GM21529 (cell line): ENCODE measurements at regions not wholly inside any gene's neighbourhood (a gene's known extent, or its start where the extent isn't known, plus 50 kb on each side); places are given as distances from the start of the nearest gene placed in this dataset.
"Not testable (repeated sequence)": the region's sequence is repeated elsewhere in the genome, so short reads cannot be mapped to it uniquely, and the experiment has no call there.

Experiments
- ATAC-seq: cut with Tn5 transposase; IDR thresholded peaks from one replicate; pipeline ENCODE4 v1.9.1; 2021; ENCODE audit not compliant: unreplicated experiment

GRCh38 chr14:38045461-38045860, 162.2 kb upstream of the SSTR1 start:
- no peak for ATAC-seq

DNA sequence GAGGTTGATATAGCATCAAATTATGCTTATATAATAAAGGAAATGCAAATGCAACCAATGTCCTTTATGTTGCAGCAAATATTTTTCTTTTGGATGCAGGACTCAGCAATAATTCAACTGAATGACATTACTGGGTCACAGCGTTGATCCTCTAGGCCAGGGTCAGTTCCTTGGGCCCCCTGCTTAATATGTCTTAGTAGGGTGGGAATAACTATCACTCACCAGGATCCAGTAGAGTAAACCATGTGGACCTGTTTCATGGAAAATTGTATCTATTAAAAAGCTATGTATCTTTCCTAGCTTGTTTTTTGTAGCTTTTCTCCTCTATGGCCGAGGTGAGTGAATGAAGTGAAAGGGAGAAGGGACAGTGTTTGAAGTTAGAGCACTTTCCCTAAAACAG, 161.5 kb upstream of the SSTR1 start:
- no peak for ATAC-seq

GRCh38 chr14:38047195-38047902, 160.4 kb upstream of the SSTR1 start:
- no peak for ATAC-seq

DNA sequence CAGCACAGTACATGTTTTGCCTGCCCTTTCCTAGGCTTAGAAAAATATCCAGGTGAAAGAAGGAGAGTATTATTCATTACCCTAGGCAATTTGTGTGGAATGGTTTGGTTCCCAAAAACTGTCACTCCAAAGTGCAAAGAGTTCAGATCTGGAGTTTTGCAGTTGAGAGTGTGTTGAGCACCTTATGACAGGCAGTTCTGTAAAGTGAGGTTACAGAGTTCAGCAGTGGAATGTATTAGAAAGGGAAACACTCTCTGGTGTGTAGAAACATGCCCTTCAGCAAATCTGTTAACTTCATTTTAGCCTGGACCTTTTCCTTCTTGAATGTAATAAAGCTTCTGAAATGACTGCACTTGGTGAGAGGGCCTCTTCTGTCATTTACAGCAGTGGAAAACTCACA, 154.0 kb upstream of the SSTR1 start:
- no peak for ATAC-seq

- no peak for ATAC-seq
These were observed 151.4 kb upstream of the SSTR1 start for GRCh38 chr14:38056270-38056669.

DNA sequence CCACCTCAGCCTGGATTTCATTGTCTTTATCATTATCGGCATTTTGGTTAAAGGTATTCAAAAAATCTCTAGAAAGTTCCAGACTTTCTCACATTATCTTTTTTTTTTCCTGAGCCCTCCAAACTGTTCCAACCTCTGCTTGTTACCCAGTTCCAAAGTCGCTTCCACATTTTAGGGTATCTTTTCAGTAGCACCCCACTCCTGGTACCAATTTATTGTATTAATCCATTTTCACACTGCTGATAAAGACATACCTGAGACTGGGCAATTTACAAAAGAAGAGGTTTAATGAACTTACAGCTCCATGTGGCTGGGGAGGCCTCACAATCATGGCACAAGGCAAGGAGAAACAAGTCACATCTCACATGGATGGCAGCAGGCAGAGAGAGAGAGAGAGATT, 145.5 kb upstream of the SSTR1 start:
- ATAC-seq = not testable (repeated sequence)

DNA sequence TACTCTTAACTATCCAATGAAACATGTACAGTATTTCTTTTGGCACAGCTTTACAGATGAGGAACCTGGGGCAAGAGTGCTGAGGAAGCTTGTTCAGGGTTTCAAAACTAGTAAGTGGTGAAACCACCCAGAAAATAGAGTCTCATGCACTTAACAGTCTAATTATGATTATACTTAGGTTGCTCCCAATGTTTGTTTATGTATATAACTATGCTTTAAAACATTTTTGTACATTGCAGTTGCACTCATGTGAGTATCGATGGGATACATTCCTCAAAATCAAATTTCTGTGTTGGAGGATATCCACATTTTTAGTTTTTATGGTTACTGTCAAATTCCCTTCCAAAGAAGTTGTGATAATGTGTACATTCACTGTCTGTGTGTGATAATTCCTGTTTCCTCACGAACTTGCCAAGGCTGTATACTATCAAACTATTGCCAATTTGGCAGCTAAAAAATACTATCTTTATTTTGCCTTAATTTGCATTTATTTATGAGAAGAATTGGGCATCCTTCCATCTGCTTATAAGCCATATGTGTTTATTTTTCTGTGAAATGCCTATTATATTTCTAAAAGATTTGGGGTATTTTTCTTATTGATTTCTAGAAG, 143.9 kb upstream of the SSTR1 start:
- no peak for ATAC-seq

DNA sequence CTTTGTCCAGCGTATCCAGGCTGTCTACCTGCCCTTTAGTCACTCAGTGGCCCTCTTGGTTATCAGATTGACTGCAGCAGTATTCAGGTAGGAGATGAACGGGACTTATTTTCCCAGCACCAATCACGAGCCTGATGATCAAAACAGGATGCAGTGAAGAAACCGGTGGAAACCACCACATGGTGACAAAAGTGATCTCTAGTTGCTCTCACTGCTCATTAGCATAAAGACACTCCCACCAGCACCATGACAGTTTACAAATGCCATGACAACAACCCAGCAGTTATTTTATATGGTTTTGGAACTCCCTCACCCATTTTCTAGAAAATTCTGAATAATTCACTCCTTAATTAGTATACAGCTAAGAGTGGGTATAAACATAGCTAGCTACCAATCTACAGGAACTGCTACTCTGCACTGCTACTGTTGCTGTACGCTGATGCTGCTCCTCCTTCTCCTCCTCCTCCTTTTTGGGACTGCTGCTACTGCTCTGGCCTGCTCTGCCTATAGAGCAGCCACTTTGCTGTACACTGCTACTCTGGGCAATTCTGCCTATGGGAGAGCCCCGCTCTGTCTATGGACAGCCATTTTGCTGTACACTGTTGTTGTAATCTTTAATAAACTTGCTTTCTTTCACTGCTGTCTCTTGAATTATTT, 142.5 kb upstream of the SSTR1 start:
- no peak for ATAC-seq

- ATAC-seq = no peak
These were observed 137.6 kb upstream of the SSTR1 start for GRCh38 chr14:38070061-38070588.

DNA sequence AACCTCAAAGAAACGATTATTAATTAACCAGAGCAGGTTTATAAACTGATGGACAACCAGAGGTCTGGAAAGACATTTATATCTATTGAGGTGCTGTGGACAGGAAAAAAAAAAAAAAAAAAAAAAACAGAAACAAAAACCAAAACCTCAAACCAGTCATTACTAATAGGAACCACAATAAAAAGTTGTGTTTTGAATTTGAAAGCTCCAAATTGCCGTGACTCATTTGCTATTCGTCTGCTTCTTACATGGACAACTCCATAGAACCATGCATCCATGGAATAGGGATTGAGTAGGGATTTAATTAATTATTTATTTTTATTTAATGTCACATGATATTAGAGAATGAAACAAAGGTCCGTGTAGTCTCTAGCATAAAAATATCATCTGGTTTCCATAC, 134.1 kb upstream of the SSTR1 start:
- no peak for ATAC-seq

DNA sequence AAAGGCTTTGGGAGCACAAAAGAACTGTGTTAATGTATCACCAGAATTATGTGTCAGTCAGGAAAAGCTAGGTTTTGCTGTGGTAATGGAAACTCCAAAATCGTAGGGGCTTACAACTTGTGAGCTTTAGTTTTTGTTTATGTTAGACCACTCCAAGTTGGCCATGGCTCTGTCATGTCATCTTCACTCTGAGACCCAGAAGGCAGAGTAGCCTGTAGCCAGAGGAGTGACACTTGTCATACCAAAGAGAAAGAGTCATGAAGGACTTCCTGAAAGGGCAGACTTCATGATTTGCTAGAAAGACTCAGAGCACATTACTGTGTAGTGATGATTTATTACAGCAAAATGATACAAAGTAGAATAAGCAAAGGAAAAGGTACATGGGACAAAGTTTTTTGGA, 133.6 kb upstream of the SSTR1 start:
- no peak for ATAC-seq

DNA sequence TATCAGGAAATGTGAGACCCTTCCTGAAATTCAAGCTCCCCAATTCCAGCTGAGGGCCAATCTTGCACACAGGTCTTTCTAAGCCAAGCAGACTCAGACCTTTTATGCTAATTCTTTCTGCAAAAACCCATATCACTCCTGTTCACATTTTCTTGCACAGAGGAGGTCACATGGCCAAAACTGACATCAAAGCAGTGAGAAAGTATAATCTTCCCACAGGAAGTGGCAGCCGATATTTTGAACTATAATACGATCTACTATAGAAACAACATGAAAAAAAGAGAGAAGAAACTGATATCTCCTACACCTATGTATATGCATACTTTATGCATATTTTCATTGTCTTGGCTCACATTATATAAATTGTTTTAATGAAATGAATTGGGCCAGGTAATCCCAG, 132.9 kb upstream of the SSTR1 start:
- no peak for ATAC-seq

DNA sequence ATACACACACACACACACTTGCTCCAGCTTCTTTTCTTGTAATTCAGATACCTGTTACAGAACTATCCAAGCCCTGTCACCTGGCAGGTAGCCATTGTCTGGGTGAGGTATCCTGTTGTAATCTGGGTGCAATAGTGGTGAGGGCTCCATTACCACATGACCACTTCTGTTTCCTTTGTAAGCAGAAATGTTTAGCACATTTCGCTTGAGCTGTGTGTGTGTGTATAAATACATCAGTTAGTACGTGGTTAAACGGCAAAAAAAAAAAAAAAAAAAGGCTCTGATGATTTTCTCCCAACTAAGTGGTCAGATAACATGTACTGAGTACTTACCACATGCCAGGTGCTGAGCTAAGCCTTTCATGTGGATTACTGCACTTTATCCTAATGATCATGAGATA, 129.3 kb upstream of the SSTR1 start:
- ATAC-seq = no peak

GRCh38 chr14:38079268-38079667, 128.4 kb upstream of the SSTR1 start:
- ATAC-seq = no peak

DNA sequence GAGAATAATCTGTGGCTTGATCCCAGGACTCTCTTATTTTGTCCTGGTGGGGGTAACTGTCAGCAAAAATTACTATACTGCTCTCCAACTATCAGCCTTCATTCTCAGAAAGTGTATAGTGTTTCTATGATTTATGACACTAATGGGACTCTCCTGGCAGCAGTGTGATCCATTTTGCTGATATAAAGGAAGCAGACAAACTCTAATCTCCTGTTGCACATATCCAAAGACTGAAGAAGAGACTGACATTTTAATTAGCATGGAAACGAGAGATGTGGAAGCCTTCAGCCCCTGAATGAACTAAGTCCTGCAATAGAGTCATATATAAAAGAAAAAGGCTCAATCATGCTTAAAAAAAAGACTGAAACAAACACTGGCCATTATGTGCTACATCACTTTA, 127.8 kb upstream of the SSTR1 start:
- ATAC-seq = no peak

DNA sequence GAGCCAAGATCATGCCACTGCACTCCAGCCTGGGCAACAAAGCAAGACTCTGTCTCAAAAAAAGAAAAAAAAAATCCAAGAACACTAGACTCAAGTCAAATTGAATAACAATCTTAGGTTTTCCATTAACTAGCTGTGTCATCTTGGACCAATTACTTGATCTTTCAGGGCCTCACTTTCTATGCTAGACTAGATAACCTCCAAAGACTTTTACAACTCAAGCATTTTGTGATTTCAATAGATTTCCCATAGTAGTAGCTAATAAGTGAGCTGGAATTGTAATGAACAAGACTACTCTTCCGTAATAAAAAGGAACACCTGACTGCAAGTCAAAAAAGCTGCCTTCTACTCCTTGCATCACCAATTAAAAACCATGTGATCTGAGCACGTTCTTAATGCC, 127.0 kb upstream of the SSTR1 start:
- no peak for ATAC-seq

DNA sequence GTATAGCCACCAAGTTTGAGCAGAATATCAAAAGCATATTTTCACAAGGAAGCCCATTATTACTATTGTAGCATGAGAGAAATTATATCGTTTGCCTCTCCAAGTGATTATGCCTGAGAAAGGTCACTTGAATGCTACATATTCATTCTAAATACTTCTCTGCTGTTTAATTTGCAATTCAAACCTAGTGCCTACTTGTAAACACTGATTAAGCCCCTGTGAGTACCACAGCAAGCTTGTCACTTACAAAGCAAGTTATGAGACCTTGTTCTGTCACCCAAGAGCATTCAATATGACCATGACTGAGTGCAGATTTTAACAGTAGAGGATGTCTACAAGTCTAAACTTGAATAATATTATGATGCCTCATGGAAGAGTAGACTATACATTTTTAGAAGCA, 124.7 kb upstream of the SSTR1 start:
- no peak for ATAC-seq

DNA sequence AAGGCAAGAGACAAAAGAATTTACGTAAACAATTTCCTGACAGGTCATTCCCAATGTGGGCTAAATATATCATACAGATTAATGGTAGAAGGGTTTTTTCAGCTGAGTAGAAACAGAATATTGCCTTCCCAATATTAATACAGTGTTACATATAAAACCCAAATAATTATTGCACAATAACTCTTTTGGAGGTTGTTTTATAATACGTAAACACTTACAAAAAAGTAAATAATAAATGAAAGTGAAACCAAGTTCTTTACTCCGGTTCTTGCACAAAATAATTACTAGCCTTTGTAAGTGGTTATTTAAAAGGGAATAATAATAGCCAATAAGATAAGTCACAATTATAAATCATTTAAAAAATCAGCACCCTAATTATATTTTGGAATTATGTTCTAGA, 118.6 kb upstream of the SSTR1 start:
- ATAC-seq = no peak

- ATAC-seq = no peak
These were observed 117.2 kb upstream of the SSTR1 start for GRCh38 chr14:38090506-38090905.

DNA sequence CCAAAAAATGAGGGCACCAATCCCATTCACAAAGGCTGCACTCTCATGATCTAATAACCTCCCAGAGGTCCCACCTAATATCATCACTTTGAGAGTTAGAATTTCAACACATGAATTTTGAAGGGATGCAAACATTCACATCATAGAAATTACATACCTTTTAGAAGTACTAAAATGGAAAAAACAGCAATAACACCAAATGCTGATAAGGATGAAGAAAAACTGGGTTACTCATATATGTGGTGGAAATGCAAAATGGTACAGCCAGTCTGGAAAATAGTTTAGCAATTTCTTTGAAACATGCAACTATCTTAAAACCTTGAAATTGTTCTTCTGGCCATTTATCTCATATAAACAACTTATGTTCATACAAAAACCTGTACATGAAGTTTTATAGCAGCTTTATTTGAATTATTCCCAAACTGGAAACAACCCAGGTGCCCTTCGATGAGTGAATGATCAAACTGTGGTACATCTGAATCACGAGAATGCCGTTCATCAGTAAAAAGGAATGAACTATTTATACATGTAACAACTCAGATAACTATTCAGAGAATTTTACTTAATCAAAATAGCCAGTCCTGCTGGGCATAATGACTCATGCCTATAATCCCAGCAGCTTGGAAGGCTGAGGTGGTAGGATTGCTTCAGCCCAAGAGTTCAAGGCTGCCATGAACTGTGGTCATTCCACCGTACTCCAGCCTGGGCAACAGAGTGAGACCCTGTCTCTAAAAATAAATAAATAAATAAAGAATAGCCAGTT, 109.4 kb upstream of the SSTR1 start:
- no peak for ATAC-seq

GRCh38 chr14:38101679-38102078, 106.0 kb upstream of the SSTR1 start:
- no peak for ATAC-seq
